Parathyroid adenoma (tissue), 2 donors: ENCODE measurements at regions not wholly inside any gene's neighbourhood (a gene's known extent, or its start where the extent isn't known, plus 50 kb on each side); places are given as distances from the start of the nearest gene placed in this dataset.
"Not testable (repeated sequence)": the region's sequence is repeated elsewhere in the genome, so short reads cannot be mapped to it uniquely, and the experiment has no call there.

Experiments used
- H2AFZ ChIP-seq: fragments of 300-600 bp; sonication (generic); one replicate; pipeline ENCODE4 v1.7.0; 2017; ENCODE audit warnings: antibody characterized with exemption, mild to moderate bottlenecking
- H3K27ac ChIP-seq: fragments of 300-600 bp; sonication (generic); one replicate; pipeline ENCODE4 v1.7.0; 2017
- H3K27me3 ChIP-seq: fragments of 300-600 bp; sonication (generic); one replicate; pipeline ENCODE4 v1.7.0; 2017; ENCODE audit warnings: low read length; ENCODE audit not compliant: control insufficient read depth, insufficient read depth
- H3K36me3 ChIP-seq: fragments of 300-600 bp; sonication (generic); one replicate; pipeline ENCODE4 v1.7.0; 2017; ENCODE audit warnings: low read length; ENCODE audit not compliant: control insufficient read depth, insufficient read depth
- H3K4me1 ChIP-seq: fragments of 300-600 bp; sonication (generic); one replicate; pipeline ENCODE4 v1.7.0; 2017; ENCODE audit warnings: control low read depth
- H3K4me2 ChIP-seq: fragments of 300-600 bp; sonication (generic); one replicate; pipeline ENCODE4 v1.7.0; 2017; ENCODE audit warnings: low read length
- H3K4me3 ChIP-seq: fragments of 300-600 bp; sonication (generic); one replicate; pipeline ENCODE4 v1.7.0; 2017; ENCODE audit warnings: low read depth, low read length
- H3K79me2 ChIP-seq: fragments of 300-600 bp; sonication (generic); one replicate; pipeline ENCODE4 v1.7.0; 2017; ENCODE audit warnings: control low read depth
- H3K9ac ChIP-seq: fragments of 300-600 bp; sonication (generic); one replicate; pipeline ENCODE4 v1.7.0; 2017; ENCODE audit warnings: mild to moderate bottlenecking
- H3K9me3 ChIP-seq: fragments of 300-600 bp; sonication (generic); one replicate; pipeline ENCODE4 v1.7.0; 2017; ENCODE audit warnings: low read length; ENCODE audit not compliant: control insufficient read depth
- CTCF ChIP-seq: fragments of 300-600 bp; sonication (generic); IDR thresholded peaks from one replicate; pipeline ENCODE4 v1.7.0; 2017; ENCODE audit warnings: antibody characterized with exemption, mild to moderate bottlenecking
- donor health status: primary hyperparathyroidism.

- H3K79me2 ChIP-seq: no peaks in the 10 kb centered on the region
- H3K27ac ChIP-seq: no peak overlapping the region
- no peaks in the 10 kb centered on the region for H3K4me1 ChIP-seq
- H3K36me3 ChIP-seq: no peaks in the 10 kb centered on the region
- no peak overlapping the region for H3K9ac ChIP-seq
- no peaks in the 10 kb centered on the region for H3K9me3 ChIP-seq
- no peak for TF ChIP-seq CTCF
- H3K27me3 ChIP-seq: no peaks in the 10 kb centered on the region
- no peak overlapping the region for H2AFZ ChIP-seq
- H3K4me2 ChIP-seq: no peak overlapping the region
- no peak overlapping the region for H3K4me3 ChIP-seq
Observed at GRCh38 chr12:89770391-89770790, 61.8 kb upstream of the ATP2B1 start.

GRCh38 chr12:89769483-89769818, 60.8 kb upstream of the ATP2B1 start:
- H2AFZ ChIP-seq: no peak overlapping the region
- H3K27ac ChIP-seq: no peak overlapping the region
- no peak overlapping the region for H3K9ac ChIP-seq
- no peaks in the 10 kb centered on the region for H3K4me1 ChIP-seq
- H3K27me3 ChIP-seq: no peaks in the 10 kb centered on the region
- H3K36me3 ChIP-seq: no peaks in the 10 kb centered on the region
- TF ChIP-seq CTCF: no peak
- H3K4me2 ChIP-seq: no peak overlapping the region
- H3K4me3 ChIP-seq: no peak overlapping the region
- no peaks in the 10 kb centered on the region for H3K9me3 ChIP-seq
- no peaks in the 10 kb centered on the region for H3K79me2 ChIP-seq

GRCh38 chr12:89768586-89769482, 60.2 kb upstream of the ATP2B1 start:
- Histone ChIP-seq H3K9ac (no peak overlapping the region), H3K4me2 (no peak overlapping the region), H3K27me3 (no peaks in the 10 kb centered on the region), H3K27ac (no peak overlapping the region), H3K4me3 (no peak overlapping the region), H3K36me3 (no peaks in the 10 kb centered on the region), H3K79me2 (no peaks in the 10 kb centered on the region), H3K4me1 (no peaks in the 10 kb centered on the region), H3K9me3 (no peaks in the 10 kb centered on the region), H2AFZ (no peak overlapping the region)
- no peak for TF ChIP-seq CTCF

GRCh38 chr12:89765959-89766824, 57.6 kb upstream of the ATP2B1 start:
- H2AFZ ChIP-seq: no peak overlapping the region
- no peak overlapping the region for H3K4me3 ChIP-seq
- H3K79me2 ChIP-seq: no peaks in the 10 kb centered on the region
- H3K27me3 ChIP-seq: no peaks in the 10 kb centered on the region
- no peaks in the 10 kb centered on the region for H3K4me1 ChIP-seq
- H3K9ac ChIP-seq: no peak overlapping the region
- no peak for TF ChIP-seq CTCF
- no peaks in the 10 kb centered on the region for H3K36me3 ChIP-seq
- no peak overlapping the region for H3K4me2 ChIP-seq
- H3K27ac ChIP-seq: no peak overlapping the region
- H3K9me3 ChIP-seq: no peaks in the 10 kb centered on the region

- not testable (repeated sequence) for H3K4me2 ChIP-seq, H3K36me3 ChIP-seq, H3K79me2 ChIP-seq, H3K4me3 ChIP-seq, H3K27ac ChIP-seq, H3K9ac ChIP-seq, H2AFZ ChIP-seq, H3K27me3 ChIP-seq, H3K9me3 ChIP-seq, H3K4me1 ChIP-seq
Observed at GRCh38 chr12:89764164-89764563, 55.5 kb upstream of the ATP2B1 start.
